Transverse colon (tissue), 4 donors: ENCODE measurements at regions not wholly inside any gene's neighbourhood (a gene's known extent, or its start where the extent isn't known, plus 50 kb on each side); places are given as distances from the start of the nearest gene placed in this dataset.

Experiments used
- POLR2A ChIP-seq: fragments of 450-650 bp; IDR thresholded peaks from one replicate; pipeline ENCODE4 v1.6.1; 2016; ENCODE audit warnings: antibody characterized with exemption, mild to moderate bottlenecking, moderate library complexity
- POLR2AphosphoS5 ChIP-seq, 3 donors: sonication (generic); formaldehyde crosslinking; IDR thresholded peaks; one replicate each; pipeline ENCODE4 v1.6.1; 2016; ENCODE audit warnings: antibody characterized with exemption in 3 of 3
- TF ChIP-seq, protein P1 (sequence below), 5 experiments: fragments of 200-600 bp in 3 of 5; fragments of 450-650 bp in 2 of 5; sonication (generic) in 3 of 5; IDR thresholded peaks; 1 replicate in 2 of 5; 2 replicates in 3 of 5; pipeline ENCODE4 v1.5.1; 2016 to 2017; ENCODE audit warnings: antibody characterized with exemption in 5 of 5, inconsistent platforms in 3 of 5, mild to moderate bottlenecking in 2 of 5, moderate library complexity in 1 of 5

DNA sequence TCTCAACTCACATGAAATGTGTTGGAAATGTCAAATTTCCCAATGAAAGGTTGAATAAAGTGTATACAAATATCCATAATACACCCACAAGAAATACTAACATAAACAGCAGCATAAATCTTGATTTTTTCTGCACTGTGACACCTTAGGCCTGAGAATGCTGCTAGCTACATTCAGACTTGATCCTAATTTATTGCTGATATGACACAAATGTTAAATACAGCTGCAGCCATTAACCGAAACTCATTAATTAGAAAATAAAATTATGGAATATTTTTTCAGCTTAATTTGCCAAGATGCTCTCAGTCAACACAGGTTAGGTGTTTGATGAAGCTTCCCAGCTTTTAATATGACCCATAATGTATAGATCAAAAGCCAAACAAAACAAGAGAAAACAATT lies 914.3 kb upstream of the C9orf72 start:
- TF ChIP-seq POLR2A = no peak
- TF ChIP-seq, protein P1, sequence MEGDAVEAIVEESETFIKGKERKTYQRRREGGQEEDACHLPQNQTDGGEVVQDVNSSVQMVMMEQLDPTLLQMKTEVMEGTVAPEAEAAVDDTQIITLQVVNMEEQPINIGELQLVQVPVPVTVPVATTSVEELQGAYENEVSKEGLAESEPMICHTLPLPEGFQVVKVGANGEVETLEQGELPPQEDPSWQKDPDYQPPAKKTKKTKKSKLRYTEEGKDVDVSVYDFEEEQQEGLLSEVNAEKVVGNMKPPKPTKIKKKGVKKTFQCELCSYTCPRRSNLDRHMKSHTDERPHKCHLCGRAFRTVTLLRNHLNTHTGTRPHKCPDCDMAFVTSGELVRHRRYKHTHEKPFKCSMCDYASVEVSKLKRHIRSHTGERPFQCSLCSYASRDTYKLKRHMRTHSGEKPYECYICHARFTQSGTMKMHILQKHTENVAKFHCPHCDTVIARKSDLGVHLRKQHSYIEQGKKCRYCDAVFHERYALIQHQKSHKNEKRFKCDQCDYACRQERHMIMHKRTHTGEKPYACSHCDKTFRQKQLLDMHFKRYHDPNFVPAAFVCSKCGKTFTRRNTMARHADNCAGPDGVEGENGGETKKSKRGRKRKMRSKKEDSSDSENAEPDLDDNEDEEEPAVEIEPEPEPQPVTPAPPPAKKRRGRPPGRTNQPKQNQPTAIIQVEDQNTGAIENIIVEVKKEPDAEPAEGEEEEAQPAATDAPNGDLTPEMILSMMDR (IDR thresholded peaks at IDR 0.05) = no peak
- TF ChIP-seq POLR2AphosphoS5 (IDR thresholded peaks at IDR 0.05) = no peak
